ENCODE measurements at regions not wholly inside any gene's neighbourhood (a gene's known extent, or its start where the extent isn't known, plus 50 kb on each side); places are given as distances from the start of the nearest gene placed in this dataset.
"Not testable (repeated sequence)": the region's sequence is repeated elsewhere in the genome, so short reads cannot be mapped to it uniquely, and the experiment has no call there.

DNA sequence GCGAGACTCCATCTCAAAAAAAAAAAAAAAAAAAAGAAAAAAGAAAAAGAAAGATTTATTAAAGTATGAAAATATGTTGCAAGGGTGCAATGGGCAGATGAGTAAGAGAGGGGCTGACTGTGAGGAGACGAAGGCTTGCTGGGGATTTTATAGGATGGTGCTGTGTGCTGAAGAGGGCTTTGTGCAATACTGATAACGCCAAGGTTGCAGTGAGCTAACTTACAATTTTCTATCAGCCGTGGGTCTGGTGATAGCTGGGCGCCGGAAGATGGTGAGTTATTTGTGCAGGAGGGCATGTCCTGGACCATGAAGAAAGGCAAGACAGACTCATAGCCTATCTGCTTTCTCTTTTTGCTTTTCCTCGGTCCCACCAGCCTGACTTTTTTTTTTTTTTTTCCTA, 281.1 kb downstream of the MAP2K6 start:
- TF ChIP-seq, protein P1, sequence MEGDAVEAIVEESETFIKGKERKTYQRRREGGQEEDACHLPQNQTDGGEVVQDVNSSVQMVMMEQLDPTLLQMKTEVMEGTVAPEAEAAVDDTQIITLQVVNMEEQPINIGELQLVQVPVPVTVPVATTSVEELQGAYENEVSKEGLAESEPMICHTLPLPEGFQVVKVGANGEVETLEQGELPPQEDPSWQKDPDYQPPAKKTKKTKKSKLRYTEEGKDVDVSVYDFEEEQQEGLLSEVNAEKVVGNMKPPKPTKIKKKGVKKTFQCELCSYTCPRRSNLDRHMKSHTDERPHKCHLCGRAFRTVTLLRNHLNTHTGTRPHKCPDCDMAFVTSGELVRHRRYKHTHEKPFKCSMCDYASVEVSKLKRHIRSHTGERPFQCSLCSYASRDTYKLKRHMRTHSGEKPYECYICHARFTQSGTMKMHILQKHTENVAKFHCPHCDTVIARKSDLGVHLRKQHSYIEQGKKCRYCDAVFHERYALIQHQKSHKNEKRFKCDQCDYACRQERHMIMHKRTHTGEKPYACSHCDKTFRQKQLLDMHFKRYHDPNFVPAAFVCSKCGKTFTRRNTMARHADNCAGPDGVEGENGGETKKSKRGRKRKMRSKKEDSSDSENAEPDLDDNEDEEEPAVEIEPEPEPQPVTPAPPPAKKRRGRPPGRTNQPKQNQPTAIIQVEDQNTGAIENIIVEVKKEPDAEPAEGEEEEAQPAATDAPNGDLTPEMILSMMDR (IDR thresholded peaks at IDR 0.05), result no peak
- H3K9ac ChIP-seq, result no peak overlapping the region
- H3K27me3 ChIP-seq (ENCODE audit: control insufficient read depth, insufficient read depth, low read length), result no peaks in the 10 kb centered on the region
- H3K4me1 ChIP-seq, result no peaks in the 10 kb centered on the region
- H3K27ac ChIP-seq, result no peak overlapping the region
- H3K4me2 ChIP-seq (ENCODE audit: low read length), result no peak overlapping the region
- H3K4me3 ChIP-seq (ENCODE audit: low read depth, low read length), result no peak overlapping the region
- H3K79me2 ChIP-seq, result no peaks in the 10 kb centered on the region
- no peaks in the 10 kb centered on the region for H3K36me3 ChIP-seq (ENCODE audit: control insufficient read depth, insufficient read depth, low read length)
- no peak overlapping the region for H2AFZ ChIP-seq
- H3K9me3 ChIP-seq (ENCODE audit: control insufficient read depth, low read length), result no peaks in the 10 kb centered on the region

DNA sequence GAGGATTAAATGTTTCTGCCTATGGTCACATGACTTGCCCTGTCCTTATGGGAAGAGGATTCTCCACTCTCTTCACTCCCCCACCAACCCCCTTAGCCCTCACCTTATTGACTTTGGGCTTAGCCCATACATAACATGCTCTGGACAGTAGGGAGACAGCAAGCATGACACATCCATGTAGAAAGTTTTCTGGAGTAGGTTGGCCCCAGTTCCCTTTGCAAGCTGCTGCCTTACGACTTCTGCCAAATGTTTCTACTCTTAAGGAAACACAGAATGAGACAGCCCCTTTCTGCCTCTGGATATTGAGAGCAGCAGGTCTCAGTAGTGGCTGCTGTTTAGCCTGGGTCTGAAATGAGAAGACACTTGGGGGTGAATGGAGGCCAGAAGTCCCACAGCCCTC, 282.2 kb downstream of the MAP2K6 start:
- Histone ChIP-seq H3K4me1 (no peaks in the 10 kb centered on the region), H3K4me2 (ENCODE audit: low read length) (no peak overlapping the region), H3K9ac (no peak overlapping the region), H2AFZ (no peak overlapping the region), H3K4me3 (ENCODE audit: low read depth, low read length) (no peak overlapping the region), H3K9me3 (ENCODE audit: control insufficient read depth, low read length) (no peaks in the 10 kb centered on the region), H3K79me2 (no peaks in the 10 kb centered on the region), H3K27me3 (ENCODE audit: control insufficient read depth, insufficient read depth, low read length) (no peaks in the 10 kb centered on the region), H3K36me3 (ENCODE audit: control insufficient read depth, insufficient read depth, low read length) (no peaks in the 10 kb centered on the region), H3K27ac (no peak overlapping the region)
- TF ChIP-seq, protein P1 (IDR thresholded peaks at IDR 0.05), result no peak

DNA sequence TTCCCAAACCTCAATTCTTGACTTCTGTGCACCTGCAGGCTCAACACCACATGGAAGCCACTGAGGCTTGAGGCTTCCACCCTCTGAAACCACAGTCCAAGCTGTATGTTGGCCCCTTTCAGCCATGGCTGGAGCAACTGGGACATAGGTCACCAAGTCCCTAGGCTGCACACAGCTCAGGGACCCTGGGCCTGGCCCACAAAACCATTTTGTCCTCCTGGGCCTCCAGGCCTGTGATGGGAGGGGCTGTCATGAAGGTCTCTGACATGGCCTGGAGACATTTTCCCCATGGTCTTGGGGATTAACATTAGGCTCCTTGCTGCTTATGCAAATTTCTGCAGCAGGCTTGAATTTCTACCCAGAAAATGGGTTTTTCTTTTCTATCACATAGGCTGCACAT, 283.9 kb downstream of the MAP2K6 start:
- not testable (repeated sequence) for H3K79me2 ChIP-seq; H3K9ac ChIP-seq; H2AFZ ChIP-seq; H3K4me1 ChIP-seq; H3K27ac ChIP-seq; H3K4me2 ChIP-seq (ENCODE audit: low read length); H3K9me3 ChIP-seq (ENCODE audit: control insufficient read depth, low read length); H3K27me3 ChIP-seq (ENCODE audit: control insufficient read depth, insufficient read depth, low read length); H3K4me3 ChIP-seq (ENCODE audit: low read depth, low read length); H3K36me3 ChIP-seq (ENCODE audit: control insufficient read depth, insufficient read depth, low read length)

DNA sequence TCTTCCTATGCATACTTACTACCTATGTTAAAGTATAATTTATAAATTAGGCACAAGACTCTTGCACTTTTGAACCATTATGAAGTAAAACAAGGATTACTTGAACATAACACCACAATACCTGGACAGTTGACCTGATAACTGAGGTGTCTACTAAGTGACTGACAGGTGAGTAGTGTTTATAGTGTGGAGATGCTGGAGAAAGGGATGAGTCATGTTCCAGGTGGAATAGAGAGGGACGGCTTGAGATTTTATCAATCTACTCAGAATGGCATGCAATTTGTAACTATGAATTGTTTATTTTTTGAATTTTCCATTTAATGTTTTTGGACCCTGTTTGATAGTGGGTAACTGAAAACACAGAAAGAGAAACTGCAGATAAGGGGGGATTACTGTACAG, 287.6 kb downstream of the MAP2K6 start:
- no peak overlapping the region for H3K4me3 ChIP-seq (ENCODE audit: low read depth, low read length)
- no peak overlapping the region for H3K9ac ChIP-seq
- H3K27me3 ChIP-seq (ENCODE audit: control insufficient read depth, insufficient read depth, low read length), result no peaks in the 10 kb centered on the region
- no peak overlapping the region for H3K4me2 ChIP-seq (ENCODE audit: low read length)
- no peaks in the 10 kb centered on the region for H3K4me1 ChIP-seq
- TF ChIP-seq, protein P1 (IDR thresholded peaks at IDR 0.05), result no peak
- no peak overlapping the region for H3K27ac ChIP-seq
- H3K9me3 ChIP-seq (ENCODE audit: control insufficient read depth, low read length), result no peaks in the 10 kb centered on the region
- no peaks in the 10 kb centered on the region for H3K36me3 ChIP-seq (ENCODE audit: control insufficient read depth, insufficient read depth, low read length)
- no peak overlapping the region for H2AFZ ChIP-seq
- no peaks in the 10 kb centered on the region for H3K79me2 ChIP-seq

DNA sequence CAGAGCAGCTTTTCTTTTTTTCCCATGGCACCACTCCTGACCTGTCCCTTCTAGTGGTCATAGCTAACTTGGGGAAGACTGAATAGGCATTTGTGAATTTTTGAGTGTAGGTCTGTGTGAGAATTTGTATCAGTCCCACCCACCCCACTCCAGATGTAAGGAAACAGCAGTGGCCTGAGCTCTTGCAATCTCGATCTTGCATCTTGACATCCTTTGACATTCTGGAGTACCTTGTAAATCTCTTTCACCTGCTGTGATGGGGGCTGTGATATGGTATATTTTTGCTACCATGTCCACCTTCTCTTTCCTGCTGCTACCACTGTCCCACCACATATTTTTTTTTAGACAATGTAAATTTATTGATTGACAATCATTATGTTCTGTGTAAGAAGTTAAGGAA, 289.3 kb downstream of the MAP2K6 start:
- Histone ChIP-seq H3K9me3 (ENCODE audit: control insufficient read depth, low read length) (no peaks in the 10 kb centered on the region), H3K4me3 (ENCODE audit: low read depth, low read length) (no peak overlapping the region), H3K79me2 (no peaks in the 10 kb centered on the region), H3K9ac (no peak overlapping the region), H3K27ac (no peak overlapping the region), H3K36me3 (ENCODE audit: control insufficient read depth, insufficient read depth, low read length) (no peaks in the 10 kb centered on the region), H3K4me2 (ENCODE audit: low read length) (no peak overlapping the region), H2AFZ (no peak overlapping the region), H3K4me1 (no peaks in the 10 kb centered on the region), H3K27me3 (ENCODE audit: control insufficient read depth, insufficient read depth, low read length) (no peaks in the 10 kb centered on the region)
- TF ChIP-seq, protein P1 (IDR thresholded peaks at IDR 0.05), result no peak
